B cell (primary cell): ENCODE measurements at regions not wholly inside any gene's neighbourhood (a gene's known extent, or its start where the extent isn't known, plus 50 kb on each side); places are given as distances from the start of the nearest gene placed in this dataset.

Experiments
- ATAC-seq: fragments of 200-7000 bp; cut with Tn5 transposase; one replicate; pipeline ENCODE4 v1.10.0; 2021; ENCODE audit warnings: low read depth, mild to moderate bottlenecking, moderate number of reproducible peaks, moderate library complexity
- CTCF ChIA-PET: fragments of 350-600 bp; sonication (Branson Sonifier 250); formaldehyde crosslinking; loops from one replicate; lab custom pipeline; 2021; ENCODE audit warnings: antibody characterized with exemption, inconsistent platforms; lab: Charles Lee
- POLR2A ChIA-PET: fragments of 350-600 bp; sonication (Branson Sonifier 250); formaldehyde crosslinking; loops from one replicate; lab custom pipeline; 2021; ENCODE audit warnings: antibody characterized with exemption; lab: Charles Lee
- DNase-seq: peaks from one replicate; pipeline ENCODE4 v3.0.0; 2013
- H2AFZ ChIP-seq: 2 replicates; pipeline ENCODE4 v1.6.1; 2012; ENCODE audit warnings: mild to moderate bottlenecking, low read depth, low read length; ENCODE audit not compliant: insufficient read depth, poor library complexity, severe bottlenecking
- H3K27ac ChIP-seq, 2 donors: 1 replicate in 1 of 2; 2 replicates in 1 of 2; pipeline ENCODE4 v1.5.1; 2012 to 2013; ENCODE audit warnings: low read length in 2 of 2, mild to moderate bottlenecking in 2 of 2, moderate library complexity in 1 of 2
- H3K27me3 ChIP-seq, 4 experiments: fragments of 200-600 bp in 1 of 4; sonication (generic) in 1 of 4; replicated peaks in 1 of 4; 1 replicate in 2 of 4; 2 replicates in 2 of 4; pipeline versions ENCODE4 v1.6.1 to v1.7.0; 2013 to 2016; ENCODE audit warnings: low read length in 3 of 4, mild to moderate bottlenecking in 2 of 4, mixed read lengths in 1 of 4, moderate library complexity in 1 of 4; ENCODE audit not compliant: insufficient read depth in 4 of 4, control insufficient read depth in 3 of 4; ENCODE audit errors: control extremely low read depth in 1 of 4
- H3K36me3 ChIP-seq, 2 experiments: replicated peaks in 1 of 2; 1 replicate in 1 of 2; 2 replicates in 1 of 2; pipeline versions ENCODE4 v1.6.1 to v1.7.1; 2013; ENCODE audit warnings: low read length in 1 of 2; ENCODE audit not compliant: insufficient read depth in 2 of 2, control insufficient read depth in 1 of 2; ENCODE audit errors: control extremely low read depth in 1 of 2, extremely low read depth in 1 of 2
- H3K4me1 ChIP-seq, 2 donors: fragments of 200-600 bp in 1 of 2; sonication (generic) in 1 of 2; 1 replicate in 1 of 2; 2 replicates in 1 of 2; pipeline versions ENCODE4 v1.5.1 to v1.6.1; 2013 to 2017; ENCODE audit warnings: low read length in 2 of 2; ENCODE audit not compliant: control insufficient read depth in 2 of 2, insufficient read depth in 2 of 2
- H3K4me2 ChIP-seq: replicated peaks from 2 replicates; pipeline ENCODE3; 2012; ENCODE audit warnings: mild to moderate bottlenecking, low read depth, low read length; ENCODE audit not compliant: poor library complexity, severe bottlenecking
- H3K4me3 ChIP-seq, 5 experiments: fragments of 200-600 bp in 1 of 5; sonication (generic) in 1 of 5; 1 replicate in 3 of 5; 2 replicates in 2 of 5; pipeline versions ENCODE4 v1.5.1 to v1.7.0; 2011 to 2016; ENCODE audit warnings: low read length in 4 of 5, mild to moderate bottlenecking in 4 of 5, low read depth in 2 of 5, control low read depth in 1 of 5, moderate library complexity in 1 of 5; ENCODE audit not compliant: insufficient read depth in 1 of 5; ENCODE audit errors: control extremely low read depth in 1 of 5, extremely low read depth in 1 of 5
- H3K79me2 ChIP-seq: fragments of 200-600 bp; sonication (generic); one replicate; pipeline ENCODE4 v1.6.0; 2016; ENCODE audit warnings: low read length; ENCODE audit not compliant: control insufficient read depth, insufficient read depth
- H3K9ac ChIP-seq: fragments of 200-600 bp; sonication (generic); 2 replicates; pipeline ENCODE4 v1.6.1; 2017; ENCODE audit warnings: mild to moderate bottlenecking, low read length, moderate library complexity
- H3K9me3 ChIP-seq, 3 donors: one replicate each; pipeline versions ENCODE4 v1.6.1 to v1.7.1; 2013; ENCODE audit warnings: low read length in 2 of 3; ENCODE audit not compliant: control insufficient read depth in 2 of 3, insufficient read depth in 1 of 3; ENCODE audit errors: control extremely low read depth in 1 of 3
- H4K20me1 ChIP-seq: 2 replicates; pipeline ENCODE4 v1.6.0; 2012; ENCODE audit warnings: mild to moderate bottlenecking, low read length; ENCODE audit not compliant: insufficient read depth, control insufficient read depth, poor library complexity, severe bottlenecking
- H3K27ac Mint-ChIP-seq: one replicate; pipeline ENCODE4 v1.8.0; 2021; ENCODE audit warnings: mixed read lengths
- H3K27me3 Mint-ChIP-seq: one replicate; pipeline ENCODE4 v1.8.0; 2021; ENCODE audit warnings: mixed read lengths
- H3K4me1 Mint-ChIP-seq: one replicate; pipeline ENCODE4 v1.8.0; 2021; ENCODE audit warnings: mixed read lengths
- H3K4me3 Mint-ChIP-seq: one replicate; pipeline ENCODE4 v1.8.0; 2021; ENCODE audit warnings: mixed read lengths
- H3K9me3 Mint-ChIP-seq: one replicate; pipeline ENCODE4 v1.8.0; 2022; ENCODE audit warnings: mixed read lengths; ENCODE audit not compliant: insufficient read depth
- CTCF ChIP-seq: fragments of 200-600 bp; IDR thresholded peaks from one replicate; pipeline ENCODE4 v1.8.0; 2022; ENCODE audit warnings: antibody characterized with exemption, mild to moderate bottlenecking
- EZH2 ChIP-seq: IDR thresholded peaks from 2 replicates; pipeline ENCODE4 v1.6.1; 2012; ENCODE audit warnings: borderline replicate concordance, low read depth, mild to moderate bottlenecking, moderate library complexity, low read length; ENCODE audit not compliant: insufficient read depth, poor library complexity, severe bottlenecking
- WGBS: methylation state at CpG from one replicate; pipeline ENCODE4 v1.1.5; 2013; ENCODE audit warnings: missing lambda C conversion rate; ENCODE audit not compliant: insufficient coverage; 5-methylcytosine and 5-hydroxymethylcytosine counted together
- intact Hi-C: fragments of 100-400 bp; cut with micrococcal nuclease; formaldehyde crosslinking; loops from one replicate; pipeline ENCODE4 v1.10.0; 2022

- H3K4me2 ChIP-seq, result no peak overlapping the region
- no peaks in the 10 kb centered on the region for H3K79me2 ChIP-seq
- Mint-ChIP-seq H3K4me1 (peaks cover 9% of the 10 kb centered on the region), H3K27me3 (no peaks in the 10 kb centered on the region), H3K4me3 (no peak overlapping the region), H3K9me3 (no peaks in the 10 kb centered on the region), H3K27ac (no peak overlapping the region)
- DNase-seq (no peak), ATAC-seq (no peak)
- no peaks in the 10 kb centered on the region for H3K36me3 ChIP-seq
- CTCF ChIA-PET, result interaction anchor here (0.7 kb wide), 1 partner anchor 85 kb away, joined by 3 read pairs; no protein-coding TSS in a partner anchor
- no peak overlapping the region for H2AFZ ChIP-seq
- no peak overlapping the region for H3K9ac ChIP-seq
- H3K4me1 ChIP-seq, result peaks cover 6 to 13% of the 10 kb centered on the region in 2 donors
- POLR2A ChIA-PET, result no interaction called here
- no peak overlapping the region for H3K27ac ChIP-seq
- H4K20me1 ChIP-seq, result no peaks in the 10 kb centered on the region
- H3K9me3 ChIP-seq, result no peaks in the 10 kb centered on the region
- no peak overlapping the region for H3K4me3 ChIP-seq
- no CpG with 5 or more reads among the region's 3 CpGs for WGBS
- H3K27me3 ChIP-seq, result no peaks in the 10 kb centered on the region
- intact Hi-C loops, result no loop called here
- TF ChIP-seq EZH2 (no peak), CTCF (no peak)
These were observed 108.7 kb upstream of the AUTS2 start for GRCh38 chr7:69489533-69489932.

- POLR2A ChIA-PET, result no interaction called here
- H3K4me3 Mint-ChIP-seq, result no peak overlapping the region
These were observed 99.6 kb upstream of the AUTS2 start for GRCh38 chr7:69498671-69499070.

More at GRCh38 chr7:69498671-69499070, 99.6 kb upstream of the AUTS2 start:
- Histone ChIP-seq H4K20me1 (no peaks in the 10 kb centered on the region), H3K79me2 (no peaks in the 10 kb centered on the region), H3K9ac (no peak overlapping the region), H3K27ac (no peak overlapping the region), H3K4me1 (peaks cover 6 to 12% of the 10 kb centered on the region in 2 donors), H3K36me3 (no peaks in the 10 kb centered on the region), H3K4me2 (no peak overlapping the region), H2AFZ (no peak overlapping the region), H3K27me3 (no peaks in the 10 kb centered on the region), H3K9me3 (peaks cover 0 to 14% (median 0%) of the 10 kb centered on the region in 3 donors), H3K4me3 (no peak overlapping the region)
- no peaks in the 10 kb centered on the region for H3K27me3 Mint-ChIP-seq
- ATAC-seq, result no peak
- TF ChIP-seq EZH2 (no peak), CTCF (no peak)
- H3K27ac Mint-ChIP-seq, result no peak overlapping the region
- CTCF ChIA-PET, result no interaction called here
- WGBS, result no CpG with 5 or more reads among the region's 3 CpGs
- peaks cover 13% of the 10 kb centered on the region for H3K4me1 Mint-ChIP-seq
- DNase-seq, result no peak
- intact Hi-C loops, result no loop called here
- H3K9me3 Mint-ChIP-seq, result peaks cover 6% of the 10 kb centered on the region
